ENCODE measurements at regions not wholly inside any gene's neighbourhood (a gene's known extent, or its start where the extent isn't known, plus 50 kb on each side); places are given as distances from the start of the nearest gene placed in this dataset.

- H3K27me3 ChIP-seq (ENCODE audit: control insufficient read depth in 4 of 4, insufficient read depth in 4 of 4, low read length in 3 of 4) = no peaks in the 10 kb centered on the region
- H3K9me3 ChIP-seq (ENCODE audit: control insufficient read depth in 4 of 4, low read length in 3 of 4) = no peaks in the 10 kb centered on the region
- WGBS = 80% methylated on average over 10 of the region's 10 CpGs
- H3K9ac ChIP-seq (ENCODE audit: low read depth in 1 of 2, low read length in 2 of 2) = no peak overlapping the region
- H3K36me3 ChIP-seq (ENCODE audit: control insufficient read depth in 4 of 4, insufficient read depth in 3 of 4, low read depth in 1 of 4, low read length in 3 of 4) = no peaks in the 10 kb centered on the region
- no peak for DNase-seq (ENCODE audit: low spot score)
- no peak overlapping the region for H3K27ac ChIP-seq (ENCODE audit: low read depth in 1 of 2, low read length in 2 of 2)
- no peak overlapping the region for H3K4me3 ChIP-seq (ENCODE audit: low read depth in 1 of 3, low read length in 3 of 3)
- TF ChIP-seq YY1 (IDR thresholded peaks at IDR 0.05) = no peak
- no peak for TF ChIP-seq MAX (IDR thresholded peaks at IDR 0.05)
- no peak for TF ChIP-seq JUND (IDR thresholded peaks at IDR 0.05)
- TF ChIP-seq NR2F2 (IDR thresholded peaks at IDR 0.05) = no peak
- no peak for TF ChIP-seq GABPA (IDR thresholded peaks at IDR 0.05 in 1 of 2, conservative IDR thresholded peaks at IDR 0.05 in 1 of 2)
- no peak for TF ChIP-seq HNF4G (IDR thresholded peaks at IDR 0.05)
- no peak for TF ChIP-seq REST (IDR thresholded peaks at IDR 0.05)
- no peak for TF ChIP-seq FOXA1 (IDR thresholded peaks at IDR 0.05)
- TF ChIP-seq TAF1 (conservative IDR thresholded peaks at IDR 0.05) = no peak
- TF ChIP-seq ZBTB33 (IDR thresholded peaks at IDR 0.05) = no peak
- no peak for TF ChIP-seq CTCF (IDR thresholded peaks at IDR 0.05; ENCODE audit: low read depth, low read length, missing input control)
- no peak for TF ChIP-seq SP1 (IDR thresholded peaks at IDR 0.05)
- TF ChIP-seq ATF3 (IDR thresholded peaks at IDR 0.05) = no peak
- TF ChIP-seq RAD21 (IDR thresholded peaks at IDR 0.05) = no peak
- no peak for TF ChIP-seq RXRA (IDR thresholded peaks at IDR 0.05)
- no peak for TF ChIP-seq FOXA2 (IDR thresholded peaks at IDR 0.05)
- TF ChIP-seq HNF4A (conservative IDR thresholded peaks at IDR 0.05) = no peak
- no peak for TF ChIP-seq EGR1 (IDR thresholded peaks at IDR 0.05; ENCODE audit: low read depth in 2 of 2)
- no peaks in the 10 kb centered on the region for H3K4me1 ChIP-seq (ENCODE audit: control insufficient read depth in 4 of 4, insufficient read depth in 4 of 4, low read length in 3 of 4)
Observed at GRCh38 chr1:229842302-229843255, 216.5 kb downstream of the URB2 start.

All from liver (tissue), 8 donors.